ENCODE measurements at regions not wholly inside any gene's neighbourhood (a gene's known extent, or its start where the extent isn't known, plus 50 kb on each side); places are given as distances from the start of the nearest gene placed in this dataset.
"Not testable (repeated sequence)": the region's sequence is repeated elsewhere in the genome, so short reads cannot be mapped to it uniquely, and the experiment has no call there.

DNA sequence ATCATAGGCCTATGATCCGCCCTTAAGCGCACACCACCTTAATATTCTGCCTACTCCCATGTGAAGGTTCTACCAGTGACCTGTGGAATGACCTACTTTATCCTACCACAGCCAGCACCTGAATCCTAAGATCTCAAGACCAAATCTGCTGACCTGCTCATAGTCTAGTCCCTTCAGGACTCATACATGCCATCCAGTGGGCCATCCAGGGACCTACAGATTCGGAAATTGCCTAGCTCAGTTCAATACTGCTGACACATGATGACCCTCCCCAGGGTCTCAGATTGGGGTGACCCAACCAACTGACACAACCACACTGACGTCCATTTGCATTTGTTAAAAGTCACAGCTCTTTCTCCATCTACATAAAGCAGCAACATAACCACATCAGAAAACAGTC, 443.8 kb upstream of the ST8SIA4 start:
- WGBS (ENCODE audit: insufficient coverage, low lambda C conversion rate) = no CpG with 5 or more reads among the region's 4 CpGs
- Histone ChIP-seq H3K36me3 (ENCODE audit: control insufficient read depth, insufficient read depth, low read length) (no peaks in the 10 kb centered on the region), H3K4me3 (ENCODE audit: low read length) (no peak overlapping the region), H3K9me3 (ENCODE audit: control insufficient read depth, low read depth, low read length) (no peaks in the 10 kb centered on the region), H3K27ac (ENCODE audit: low read length) (no peak overlapping the region), H3K27me3 (ENCODE audit: control insufficient read depth, insufficient read depth, low read length) (no peaks in the 10 kb centered on the region), H3K4me1 (ENCODE audit: control insufficient read depth, insufficient read depth, low read length) (no peaks in the 10 kb centered on the region)
- DNase-seq = no peak

DNA sequence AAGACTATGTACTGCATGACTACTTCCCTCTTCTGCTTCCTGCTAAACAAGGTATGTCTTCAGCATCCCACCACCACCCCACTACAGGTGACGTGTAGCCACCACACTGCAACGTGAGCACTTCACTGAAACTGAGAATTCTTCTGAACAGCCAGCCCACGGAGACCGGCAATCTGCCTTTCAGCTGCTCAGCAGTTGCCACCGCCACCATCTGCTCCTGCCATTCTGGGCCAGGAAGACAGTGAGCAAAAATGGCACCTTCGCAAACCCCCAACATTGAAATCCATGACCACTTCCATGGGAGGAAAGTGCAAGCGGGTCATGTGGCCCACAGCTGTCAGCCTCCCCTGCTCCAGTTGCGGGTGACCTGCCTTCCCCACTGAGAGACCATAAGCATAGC, 443.4 kb upstream of the ST8SIA4 start:
- H3K27ac ChIP-seq (ENCODE audit: low read length) = no peak overlapping the region
- H3K9me3 ChIP-seq (ENCODE audit: control insufficient read depth, low read depth, low read length) = no peaks in the 10 kb centered on the region
- no peaks in the 10 kb centered on the region for H3K4me1 ChIP-seq (ENCODE audit: control insufficient read depth, insufficient read depth, low read length)
- no peaks in the 10 kb centered on the region for H3K27me3 ChIP-seq (ENCODE audit: control insufficient read depth, insufficient read depth, low read length)
- DNase-seq = no peak
- no CpG with 5 or more reads among the region's 8 CpGs for WGBS (ENCODE audit: insufficient coverage, low lambda C conversion rate)
- no peaks in the 10 kb centered on the region for H3K36me3 ChIP-seq (ENCODE audit: control insufficient read depth, insufficient read depth, low read length)
- no peak overlapping the region for H3K4me3 ChIP-seq (ENCODE audit: low read length)

DNA sequence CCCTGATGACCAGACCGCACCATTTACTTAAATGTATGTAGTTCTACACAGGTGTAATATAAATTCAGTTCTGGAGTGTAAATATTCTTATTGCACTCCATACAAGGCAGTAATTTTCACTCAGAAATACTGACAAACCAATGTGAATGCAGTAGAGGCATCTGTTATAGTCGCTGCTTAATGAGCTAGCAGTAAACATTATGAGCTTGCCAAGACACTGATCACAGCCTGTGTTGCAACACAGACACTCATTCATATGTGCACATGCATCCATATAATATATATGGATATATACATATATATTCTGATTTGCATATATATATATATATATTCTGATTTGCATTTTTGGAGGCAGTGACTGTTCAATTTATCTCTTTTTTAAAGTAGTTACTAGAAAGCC, 435.1 kb upstream of the ST8SIA4 start:
- WGBS (ENCODE audit: insufficient coverage, low lambda C conversion rate) = no CpG with 5 or more reads among the region's 2 CpGs
- DNase-seq = no peak
- H3K36me3 ChIP-seq (ENCODE audit: control insufficient read depth, insufficient read depth, low read length) = no peaks in the 10 kb centered on the region
- no peaks in the 10 kb centered on the region for H3K9me3 ChIP-seq (ENCODE audit: control insufficient read depth, low read depth, low read length)
- H3K27ac ChIP-seq (ENCODE audit: low read length) = no peak overlapping the region
- no peaks in the 10 kb centered on the region for H3K4me1 ChIP-seq (ENCODE audit: control insufficient read depth, insufficient read depth, low read length)
- no peaks in the 10 kb centered on the region for H3K27me3 ChIP-seq (ENCODE audit: control insufficient read depth, insufficient read depth, low read length)
- H3K4me3 ChIP-seq (ENCODE audit: low read length) = no peak overlapping the region

DNA sequence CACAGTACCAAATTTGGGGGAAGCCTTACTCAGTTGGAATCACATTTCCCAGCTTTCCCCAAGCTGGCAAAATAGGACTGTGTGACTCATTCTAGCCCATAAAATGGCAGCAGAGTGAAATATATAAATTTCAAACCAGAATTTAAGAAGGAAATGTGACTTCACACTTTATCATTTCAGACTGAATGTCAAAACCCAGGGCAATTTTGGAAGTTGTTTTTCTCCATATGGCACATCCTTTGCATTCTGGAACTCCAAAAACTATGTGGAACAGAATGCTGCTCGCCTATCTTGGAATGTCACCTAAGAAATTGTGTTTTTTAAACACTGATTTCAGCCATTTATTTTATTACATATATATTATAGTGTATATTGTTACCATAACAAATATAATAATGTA, 424.7 kb upstream of the ST8SIA4 start:
- no peak overlapping the region for H3K4me3 ChIP-seq (ENCODE audit: low read length)
- no peak overlapping the region for H3K27ac ChIP-seq (ENCODE audit: low read length)
- no peaks in the 10 kb centered on the region for H3K27me3 ChIP-seq (ENCODE audit: control insufficient read depth, insufficient read depth, low read length)
- WGBS (ENCODE audit: insufficient coverage, low lambda C conversion rate) = no CpG with 5 or more reads among the region's 1 CpG
- H3K36me3 ChIP-seq (ENCODE audit: control insufficient read depth, insufficient read depth, low read length) = no peaks in the 10 kb centered on the region
- no peaks in the 10 kb centered on the region for H3K9me3 ChIP-seq (ENCODE audit: control insufficient read depth, low read depth, low read length)
- H3K4me1 ChIP-seq (ENCODE audit: control insufficient read depth, insufficient read depth, low read length) = no peaks in the 10 kb centered on the region
- DNase-seq = no peak

DNA sequence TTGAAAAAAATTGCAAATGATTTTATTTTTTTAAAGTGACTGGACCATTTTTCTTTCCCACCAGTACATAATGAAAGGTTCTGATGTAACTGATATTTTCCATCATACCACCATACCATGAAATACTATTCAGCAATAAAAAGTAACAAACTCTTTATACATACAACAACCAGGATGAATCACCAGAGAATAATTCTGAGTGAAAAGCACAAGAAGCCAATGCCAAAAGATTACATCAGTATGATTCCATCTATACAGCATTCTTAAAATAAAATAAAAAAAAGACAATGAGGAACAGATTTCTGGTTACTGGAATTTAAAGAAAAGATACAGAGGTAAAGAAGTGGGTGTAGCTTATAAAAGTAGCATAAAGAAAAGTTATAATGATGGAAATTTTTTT, 423.7 kb upstream of the ST8SIA4 start:
- H3K27ac ChIP-seq (ENCODE audit: low read length) = no peak overlapping the region
- no peaks in the 10 kb centered on the region for H3K27me3 ChIP-seq (ENCODE audit: control insufficient read depth, insufficient read depth, low read length)
- no peak overlapping the region for H3K4me3 ChIP-seq (ENCODE audit: low read length)
- no peaks in the 10 kb centered on the region for H3K36me3 ChIP-seq (ENCODE audit: control insufficient read depth, insufficient read depth, low read length)
- DNase-seq = no peak
- H3K9me3 ChIP-seq (ENCODE audit: control insufficient read depth, low read depth, low read length) = no peaks in the 10 kb centered on the region
- H3K4me1 ChIP-seq (ENCODE audit: control insufficient read depth, insufficient read depth, low read length) = no peaks in the 10 kb centered on the region

DNA sequence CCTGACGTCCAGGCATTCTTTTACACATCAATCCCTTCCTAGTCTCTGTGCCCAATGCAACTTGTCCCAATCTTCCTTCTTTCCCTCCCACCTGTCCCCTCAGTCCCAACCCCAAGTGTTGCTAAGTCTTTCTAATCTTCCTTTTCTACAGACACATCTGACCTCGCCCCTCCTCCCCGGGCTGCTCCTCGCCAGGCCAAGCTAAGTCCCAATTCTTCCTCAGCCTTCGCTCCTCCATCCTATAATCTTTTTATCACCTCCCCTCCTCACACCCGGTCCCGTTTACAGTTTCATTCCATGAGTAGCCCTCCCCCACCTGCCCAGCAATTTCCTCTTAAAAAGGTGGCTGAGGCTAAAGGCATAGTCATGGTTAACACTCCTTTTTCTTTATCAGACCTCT, 413.3 kb upstream of the ST8SIA4 start:
- DNase-seq; H3K4me1 ChIP-seq (ENCODE audit: control insufficient read depth, insufficient read depth, low read length); H3K27ac ChIP-seq (ENCODE audit: low read length); H3K4me3 ChIP-seq (ENCODE audit: low read length); H3K9me3 ChIP-seq (ENCODE audit: control insufficient read depth, low read depth, low read length); H3K36me3 ChIP-seq (ENCODE audit: control insufficient read depth, insufficient read depth, low read length); H3K27me3 ChIP-seq (ENCODE audit: control insufficient read depth, insufficient read depth, low read length): not testable (repeated sequence)
- 97% methylated on average over 4 of the region's 7 CpGs for WGBS (ENCODE audit: insufficient coverage, low lambda C conversion rate)

DNA sequence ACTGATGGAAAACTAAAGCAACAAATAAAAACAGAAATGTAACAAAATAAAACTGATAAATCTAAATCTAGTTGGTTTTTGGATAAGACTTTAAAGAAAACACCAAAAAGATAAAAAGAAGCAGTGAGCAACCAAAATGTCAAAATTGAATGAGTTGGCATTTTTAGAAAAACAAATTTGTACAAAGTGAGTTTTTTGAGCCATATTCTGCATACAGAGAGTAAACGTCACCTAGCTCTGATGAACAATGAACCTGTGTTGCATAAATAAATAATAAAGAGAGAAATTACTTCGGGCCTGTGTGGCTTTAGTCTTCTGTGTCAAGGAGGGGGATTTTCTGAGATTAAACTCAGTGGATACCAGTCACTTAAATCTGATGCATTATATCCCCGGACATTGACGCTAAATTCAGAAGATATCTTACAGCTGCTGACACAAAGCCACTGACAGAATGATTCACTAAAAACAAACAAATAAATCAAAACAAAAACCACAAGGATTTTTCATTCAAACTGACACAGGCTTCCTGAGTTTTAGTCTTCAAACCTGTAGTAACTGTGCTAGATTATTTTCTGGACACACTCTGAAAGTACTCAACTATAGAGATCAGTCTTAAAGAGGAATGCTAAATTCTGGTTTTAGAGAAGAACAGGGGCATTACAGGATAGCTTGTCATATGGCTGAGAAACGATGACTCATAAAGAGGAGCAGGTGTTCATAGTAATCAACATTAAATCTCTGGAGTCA, 403.5 kb upstream of the ST8SIA4 start:
- Histone ChIP-seq H3K9me3 (ENCODE audit: control insufficient read depth, low read depth, low read length) (no peaks in the 10 kb centered on the region), H3K36me3 (ENCODE audit: control insufficient read depth, insufficient read depth, low read length) (no peaks in the 10 kb centered on the region), H3K27ac (ENCODE audit: low read length) (no peak overlapping the region), H3K4me3 (ENCODE audit: low read length) (no peak overlapping the region), H3K4me1 (ENCODE audit: control insufficient read depth, insufficient read depth, low read length) (no peaks in the 10 kb centered on the region), H3K27me3 (ENCODE audit: control insufficient read depth, insufficient read depth, low read length) (no peaks in the 10 kb centered on the region)
- no peak for DNase-seq
- WGBS (ENCODE audit: insufficient coverage, low lambda C conversion rate) = no CpG with 5 or more reads among the region's 5 CpGs

DNA sequence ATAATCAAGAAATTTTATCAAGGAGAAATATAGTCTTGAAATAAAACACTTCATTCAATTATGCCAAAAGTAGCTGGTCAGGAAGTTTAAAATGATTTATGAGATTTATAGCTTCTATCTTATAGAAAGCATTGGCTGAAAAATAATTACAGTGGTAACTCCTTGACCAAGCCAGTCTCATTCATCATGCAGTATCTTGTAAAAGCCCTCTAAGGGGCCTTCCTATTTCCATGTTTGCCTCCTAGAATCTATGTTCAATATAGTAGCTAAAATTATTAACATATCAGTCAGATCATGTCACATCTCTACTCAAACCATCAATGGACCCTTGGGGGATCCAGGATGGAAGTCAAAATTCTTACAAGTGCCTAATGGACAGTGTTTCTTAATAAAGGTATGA, 393.4 kb upstream of the ST8SIA4 start:
- no peak for DNase-seq
- Histone ChIP-seq H3K27me3 (ENCODE audit: control insufficient read depth, insufficient read depth, low read length) (no peaks in the 10 kb centered on the region), H3K9me3 (ENCODE audit: control insufficient read depth, low read depth, low read length) (no peaks in the 10 kb centered on the region), H3K4me3 (ENCODE audit: low read length) (no peak overlapping the region), H3K4me1 (ENCODE audit: control insufficient read depth, insufficient read depth, low read length) (no peaks in the 10 kb centered on the region), H3K36me3 (ENCODE audit: control insufficient read depth, insufficient read depth, low read length) (no peaks in the 10 kb centered on the region), H3K27ac (ENCODE audit: low read length) (no peak overlapping the region)

DNA sequence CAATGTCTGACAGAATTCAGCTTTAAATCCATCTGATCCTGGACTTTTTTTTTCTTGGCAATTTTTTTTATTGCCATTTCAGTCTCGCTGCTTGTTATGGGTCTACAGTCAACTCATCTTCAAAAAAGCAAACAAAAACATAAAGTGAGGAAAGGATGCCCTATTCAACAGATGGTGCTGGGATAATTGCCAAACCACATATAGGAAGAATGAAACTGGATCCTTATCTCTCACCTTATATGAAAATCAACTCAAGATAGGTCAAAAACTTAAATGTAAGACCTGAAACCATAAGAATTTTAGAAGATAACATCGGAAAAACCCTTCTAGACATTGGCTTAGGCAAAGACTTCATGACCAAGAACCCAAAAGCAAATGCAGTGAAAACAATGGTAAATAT, 389.1 kb upstream of the ST8SIA4 start:
- H3K4me3 ChIP-seq (ENCODE audit: low read length) = no peak overlapping the region
- H3K36me3 ChIP-seq (ENCODE audit: control insufficient read depth, insufficient read depth, low read length) = no peaks in the 10 kb centered on the region
- H3K4me1 ChIP-seq (ENCODE audit: control insufficient read depth, insufficient read depth, low read length) = no peaks in the 10 kb centered on the region
- H3K9me3 ChIP-seq (ENCODE audit: control insufficient read depth, low read depth, low read length) = no peaks in the 10 kb centered on the region
- H3K27me3 ChIP-seq (ENCODE audit: control insufficient read depth, insufficient read depth, low read length) = no peaks in the 10 kb centered on the region
- 86% methylated on average over 2 of the region's 2 CpGs for WGBS (ENCODE audit: insufficient coverage, low lambda C conversion rate)
- H3K27ac ChIP-seq (ENCODE audit: low read length) = no peak overlapping the region
- DNase-seq = no peak

DNA sequence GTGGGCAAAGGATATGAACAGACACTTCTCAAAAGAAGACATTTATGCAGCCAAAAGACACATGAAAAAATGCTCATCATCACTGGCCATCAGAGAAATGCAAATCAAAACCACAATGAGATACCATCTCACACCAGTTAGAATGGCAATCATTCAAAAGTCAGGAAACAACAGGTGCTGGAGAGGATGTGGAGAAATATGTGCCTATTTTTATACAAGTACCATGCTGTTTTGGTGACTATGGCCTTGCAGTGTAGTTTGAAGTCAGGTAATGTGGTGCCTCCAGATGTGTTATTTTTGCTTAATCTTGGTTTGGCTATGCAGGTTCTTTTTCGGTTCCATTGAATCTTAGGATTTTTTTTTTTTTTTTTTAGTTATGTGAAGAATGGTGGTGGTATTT, 387.7 kb upstream of the ST8SIA4 start:
- not testable (repeated sequence) for H3K9me3 ChIP-seq (ENCODE audit: control insufficient read depth, low read depth, low read length); H3K4me3 ChIP-seq (ENCODE audit: low read length); H3K36me3 ChIP-seq (ENCODE audit: control insufficient read depth, insufficient read depth, low read length); DNase-seq; H3K27ac ChIP-seq (ENCODE audit: low read length); H3K27me3 ChIP-seq (ENCODE audit: control insufficient read depth, insufficient read depth, low read length); H3K4me1 ChIP-seq (ENCODE audit: control insufficient read depth, insufficient read depth, low read length)
- no CpG with 5 or more reads among the region's 1 CpG for WGBS (ENCODE audit: insufficient coverage, low lambda C conversion rate)

DNA sequence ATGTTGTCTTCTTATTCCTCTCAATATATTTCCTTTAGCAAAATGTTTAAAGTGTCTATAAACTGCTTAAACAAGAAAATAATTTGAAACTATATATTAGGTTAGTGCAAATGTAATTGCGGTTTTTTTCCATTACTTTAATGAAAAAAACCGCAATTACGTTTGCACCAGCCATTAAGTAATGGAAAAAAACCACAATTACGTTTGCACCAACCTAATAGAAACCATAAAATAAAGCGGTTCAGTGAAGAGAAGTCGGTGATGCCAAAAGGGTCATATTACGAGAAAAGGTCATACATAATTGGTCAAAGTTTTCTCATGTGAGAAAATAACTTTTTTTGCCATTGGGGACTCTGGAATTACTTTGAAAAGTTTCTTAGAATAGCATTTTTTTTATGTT, 385.6 kb upstream of the ST8SIA4 start:
- WGBS (ENCODE audit: insufficient coverage, low lambda C conversion rate) = 95% methylated on average over 7 of the region's 7 CpGs
- Histone ChIP-seq H3K4me3 (ENCODE audit: low read length) (no peak overlapping the region), H3K36me3 (ENCODE audit: control insufficient read depth, insufficient read depth, low read length) (no peaks in the 10 kb centered on the region), H3K27ac (ENCODE audit: low read length) (no peak overlapping the region), H3K9me3 (ENCODE audit: control insufficient read depth, low read depth, low read length) (no peaks in the 10 kb centered on the region), H3K27me3 (ENCODE audit: control insufficient read depth, insufficient read depth, low read length) (no peaks in the 10 kb centered on the region), H3K4me1 (ENCODE audit: control insufficient read depth, insufficient read depth, low read length) (no peaks in the 10 kb centered on the region)
- DNase-seq = no peak
